Right lobe of liver (tissue), 6 donors: ENCODE measurements at regions not wholly inside any gene's neighbourhood (a gene's known extent, or its start where the extent isn't known, plus 50 kb on each side); places are given as distances from the start of the nearest gene placed in this dataset.

Experiments used
- ATAC-seq, 4 donors: fragments of 200-7000 bp; cut with Tn5 transposase; one replicate each; pipeline ENCODE4 v1.9.1; 2020; ENCODE audit warnings: mild to moderate bottlenecking in 4 of 4, moderate library complexity in 4 of 4
- DNase-seq, 3 donors: peaks; one replicate each; pipeline ENCODE4 v3.0.0-alpha.2; 2020
- H3K27ac ChIP-seq, 3 donors: fragments of 200-600 bp; one replicate each; pipeline ENCODE4 v1.8.0; 2022
- H3K27me3 ChIP-seq, 2 donors: fragments of 200-600 bp; one replicate each; pipeline ENCODE4 v1.8.0; 2022
- H3K36me3 ChIP-seq, 4 donors: fragments of 200-600 bp; sonication (generic) in 1 of 4; one replicate each; pipeline versions ENCODE4 v1.5.1 to v1.8.0; 2017 to 2022; ENCODE audit warnings: control low read depth in 1 of 4
- H3K4me1 ChIP-seq, 4 donors: fragments of 200-600 bp; sonication (generic) in 1 of 4; one replicate each; pipeline versions ENCODE4 v1.5.1 to v1.8.0; 2017 to 2022; ENCODE audit warnings: control low read depth in 1 of 4
- H3K4me3 ChIP-seq, 3 donors: fragments of 200-600 bp; one replicate each; pipeline ENCODE4 v1.8.0; 2022
- H3K9me3 ChIP-seq, 4 donors: fragments of 200-600 bp; sonication (generic) in 1 of 4; one replicate each; pipeline versions ENCODE4 v1.5.1 to v1.8.0; 2017 to 2022; ENCODE audit warnings: control low read depth in 1 of 4
- CTCF ChIP-seq, 4 donors: fragments of 200-600 bp in 3 of 4; fragments of 450-650 bp in 1 of 4; IDR thresholded peaks; one replicate each; pipeline versions ENCODE4 v1.5.1 to v1.8.0; 2016 to 2022; ENCODE audit warnings: antibody characterized with exemption in 4 of 4, mild to moderate bottlenecking in 2 of 4
- POLR2A ChIP-seq: fragments of 450-650 bp; IDR thresholded peaks from one replicate; pipeline ENCODE4 v1.6.1; 2017; ENCODE audit warnings: antibody characterized with exemption, mild to moderate bottlenecking
- WGBS: methylation state at CpG from one replicate; pipeline ENCODE4 v1.1.6; 2018; ENCODE audit warnings: low coverage, low lambda C conversion rate; ENCODE audit not compliant: insufficient coverage; ENCODE audit errors: missing lambda C conversion rate; 5-methylcytosine and 5-hydroxymethylcytosine counted together
- intact Hi-C, 2 donors: fragments of 100-400 bp; cut with DNase I; formaldehyde crosslinking; loops; one replicate each; pipeline versions ENCODE4 v1.11.2 to v1.14.1; 2022
- donor health status: DM: no; HTN: yes; CAD: no.
- donor health status: DM: no; HTN: no; CAD: no.
- donor health status: DM: no; HTN: no; CAD: no.
- donor health status: DM: no; HTN: yes; CAD: no.
- donor health status: DM: no; HTN: yes; CAD: no.

GRCh38 chr3:43998836-43999727 is 242.6 kb upstream of the TOPAZ1 start:
- no peak overlapping the region for H3K27ac ChIP-seq
- no peaks in the 10 kb centered on the region for H3K36me3 ChIP-seq
- ATAC-seq (peak; percentile 16 to 42 (median 27)), DNase-seq (no peak)
- 7% methylated on average over 10 of the region's 93 CpGs for WGBS
- intact Hi-C loops, result no loop called here
- peaks cover 0 to 40% (median 0%) of the 10 kb centered on the region in 4 donors for H3K4me1 ChIP-seq
- no peak for TF ChIP-seq POLR2A
- TF ChIP-seq CTCF (IDR thresholded peaks at IDR 0.05), result no peak
- peak overlapping the region in 2 of 3 donors; percentile 18 to 36 for H3K4me3 ChIP-seq
- peaks cover 28 to 54% of the 10 kb centered on the region in 2 donors for H3K27me3 ChIP-seq
- H3K9me3 ChIP-seq, result no peaks in the 10 kb centered on the region

GRCh38 chr3:43999728-44000319 is 241.9 kb upstream of the TOPAZ1 start:
- ATAC-seq, result no peak
- Histone ChIP-seq H3K27ac (no peak overlapping the region), H3K4me1 (peaks cover 0 to 38% (median 0%) of the 10 kb centered on the region in 4 donors), H3K36me3 (no peaks in the 10 kb centered on the region), H3K4me3 (no peak overlapping the region), H3K27me3 (peaks cover 25 to 48% of the 10 kb centered on the region in 2 donors), H3K9me3 (no peaks in the 10 kb centered on the region)
- DNase-seq, result no peak
- intact Hi-C loops, result no loop called here
- TF ChIP-seq CTCF (IDR thresholded peaks at IDR 0.05) (no peak), POLR2A (no peak)
- 57% methylated on average over 3 of the region's 7 CpGs for WGBS

- H3K27me3 ChIP-seq, result peaks cover 20 to 40% of the 10 kb centered on the region in 2 donors
- WGBS, result 79% methylated on average over 2 of the region's 3 CpGs
Observed at GRCh38 chr3:44000586-44000985, 241.1 kb upstream of the TOPAZ1 start.

GRCh38 chr3:44001072-44001471 is 240.6 kb upstream of the TOPAZ1 start:
- 62% methylated on average over 3 of the region's 3 CpGs for WGBS
- intact Hi-C loops, result no loop called here
- Histone ChIP-seq H3K27ac (no peak overlapping the region), H3K36me3 (no peaks in the 10 kb centered on the region), H3K4me3 (no peak overlapping the region), H3K9me3 (no peaks in the 10 kb centered on the region), H3K4me1 (peaks cover 0 to 26% (median 0%) of the 10 kb centered on the region in 4 donors), H3K27me3 (peaks cover 16 to 35% of the 10 kb centered on the region in 2 donors)
- no peak for DNase-seq
- no peak for ATAC-seq
- no peak for TF ChIP-seq CTCF (IDR thresholded peaks at IDR 0.05)
- no peak for TF ChIP-seq POLR2A

More at GRCh38 chr3:44000586-44000985, 241.1 kb upstream of the TOPAZ1 start:
- H3K4me1 ChIP-seq, result peaks cover 0 to 31% (median 0%) of the 10 kb centered on the region in 4 donors
- no peak overlapping the region for H3K27ac ChIP-seq
- no peak overlapping the region for H3K4me3 ChIP-seq
- intact Hi-C loops, result no loop called here
- TF ChIP-seq POLR2A (no peak), CTCF (IDR thresholded peaks at IDR 0.05) (no peak)
- no peak for DNase-seq
- H3K36me3 ChIP-seq, result no peaks in the 10 kb centered on the region
- H3K9me3 ChIP-seq, result no peaks in the 10 kb centered on the region
- peak in 1 of 4 donors; percentile 27 for ATAC-seq
